ENCODE measurements at regions not wholly inside any gene's neighbourhood (a gene's known extent, or its start where the extent isn't known, plus 50 kb on each side); places are given as distances from the start of the nearest gene placed in this dataset.

- TF ChIP-seq, protein P1, sequence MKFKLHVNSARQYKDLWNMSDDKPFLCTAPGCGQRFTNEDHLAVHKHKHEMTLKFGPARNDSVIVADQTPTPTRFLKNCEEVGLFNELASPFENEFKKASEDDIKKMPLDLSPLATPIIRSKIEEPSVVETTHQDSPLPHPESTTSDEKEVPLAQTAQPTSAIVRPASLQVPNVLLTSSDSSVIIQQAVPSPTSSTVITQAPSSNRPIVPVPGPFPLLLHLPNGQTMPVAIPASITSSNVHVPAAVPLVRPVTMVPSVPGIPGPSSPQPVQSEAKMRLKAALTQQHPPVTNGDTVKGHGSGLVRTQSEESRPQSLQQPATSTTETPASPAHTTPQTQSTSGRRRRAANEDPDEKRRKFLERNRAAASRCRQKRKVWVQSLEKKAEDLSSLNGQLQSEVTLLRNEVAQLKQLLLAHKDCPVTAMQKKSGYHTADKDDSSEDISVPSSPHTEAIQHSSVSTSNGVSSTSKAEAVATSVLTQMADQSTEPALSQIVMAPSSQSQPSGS (CRISPR knock-in tag; IDR thresholded peaks at IDR 0.05; ENCODE audit: borderline replicate concordance, low read depth) = no peak
- TF ChIP-seq JUN (CRISPR knock-in tag; IDR thresholded peaks at IDR 0.05) = no peak
Observed at GRCh38 chr1:186595969-186596368, 84.3 kb downstream of the PTGS2 start.
